Osteoblast (primary cell): ENCODE measurements at regions not wholly inside any gene's neighbourhood (a gene's known extent, or its start where the extent isn't known, plus 50 kb on each side); places are given as distances from the start of the nearest gene placed in this dataset.
"Not testable (repeated sequence)": the region's sequence is repeated elsewhere in the genome, so short reads cannot be mapped to it uniquely, and the experiment has no call there.

Experiments
- DNase-seq: peaks from one replicate; pipeline ENCODE4 v3.0.0; 2011; ENCODE audit warnings: low spot score, mixed read lengths; ENCODE audit not compliant: insufficient read length; ENCODE audit errors: missing footprints
- H2AFZ ChIP-seq: 2 replicates; pipeline ENCODE4 v1.6.0; 2011; ENCODE audit warnings: mild to moderate bottlenecking, low read length
- H3K27ac ChIP-seq: 2 replicates; pipeline ENCODE4 v1.5.1; 2011; ENCODE audit warnings: mild to moderate bottlenecking, low read depth, low read length, moderate library complexity
- H3K27me3 ChIP-seq: 2 replicates; pipeline ENCODE4 v1.6.0; 2012; ENCODE audit warnings: mild to moderate bottlenecking, control low read depth, inconsistent platforms, low read length, moderate library complexity; ENCODE audit not compliant: insufficient read depth
- H3K36me3 ChIP-seq: 2 replicates; pipeline ENCODE4 v1.5.1; 2011; ENCODE audit warnings: mild to moderate bottlenecking, low read length, control low read depth, moderate library complexity; ENCODE audit not compliant: insufficient read depth
- H3K4me1 ChIP-seq: 2 replicates; pipeline ENCODE4 v1.5.1; 2011; ENCODE audit warnings: mild to moderate bottlenecking, low read length, control low read depth, moderate library complexity; ENCODE audit not compliant: insufficient read depth
- H3K4me2 ChIP-seq: 2 replicates; pipeline ENCODE4 v1.6.0; 2011; ENCODE audit warnings: mild to moderate bottlenecking, low read length; ENCODE audit not compliant: insufficient read depth
- H3K4me3 ChIP-seq: fragments of 200-600 bp; sonication (generic); 3 replicates; pipeline ENCODE4 v1.5.1; 2012; ENCODE audit warnings: mild to moderate bottlenecking, low read length, inconsistent platforms; ENCODE audit not compliant: insufficient read depth
- H3K79me2 ChIP-seq: 2 replicates; pipeline ENCODE4 v1.6.0; 2012; ENCODE audit warnings: mild to moderate bottlenecking, low read length, control low read depth, inconsistent platforms; ENCODE audit not compliant: insufficient read depth
- H3K9me3 ChIP-seq: 2 replicates; pipeline ENCODE4 v1.5.1; 2011; ENCODE audit warnings: low read depth, low read length, control low read depth
- H4K20me1 ChIP-seq: 2 replicates; pipeline ENCODE4 v1.6.0; 2012; ENCODE audit warnings: mild to moderate bottlenecking, low read length, control low read depth; ENCODE audit not compliant: insufficient read depth
- TF ChIP-seq, protein P1 (sequence below): IDR thresholded peaks from 2 replicates; pipeline ENCODE4 v1.5.1; 2011; ENCODE audit warnings: mild to moderate bottlenecking, low read depth, low read length, moderate library complexity; ENCODE audit errors: extremely low read depth

DNA sequence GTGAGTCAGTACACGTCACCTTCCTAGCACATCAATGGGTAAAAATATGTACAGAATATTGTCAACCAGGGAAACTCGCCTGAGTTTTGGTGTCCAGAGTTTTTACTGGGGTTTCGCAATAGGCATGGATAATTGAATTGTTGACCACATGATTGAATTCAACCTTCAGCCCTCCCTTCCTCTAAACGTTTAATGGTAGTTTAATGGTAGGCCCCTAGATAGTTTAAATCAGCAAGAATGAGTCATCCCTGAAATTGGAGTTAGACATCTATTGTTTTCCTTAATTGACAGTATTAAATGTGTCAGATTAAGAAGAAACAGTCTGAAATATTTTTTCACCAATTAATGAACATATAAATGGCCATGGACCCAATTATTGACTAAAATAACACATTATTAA, 57.8 kb upstream of the CACNA2D1 start:
- Histone ChIP-seq H3K36me3 (no peaks in the 10 kb centered on the region), H3K4me1 (peaks cover 3% of the 10 kb centered on the region), H3K4me2 (no peak overlapping the region), H3K9me3 (no peaks in the 10 kb centered on the region), H4K20me1 (no peaks in the 10 kb centered on the region), H3K4me3 (no peak overlapping the region), H3K27ac (no peak overlapping the region), H2AFZ (no peak overlapping the region), H3K79me2 (no peaks in the 10 kb centered on the region), H3K27me3 (no peaks in the 10 kb centered on the region)
- TF ChIP-seq, protein P1, sequence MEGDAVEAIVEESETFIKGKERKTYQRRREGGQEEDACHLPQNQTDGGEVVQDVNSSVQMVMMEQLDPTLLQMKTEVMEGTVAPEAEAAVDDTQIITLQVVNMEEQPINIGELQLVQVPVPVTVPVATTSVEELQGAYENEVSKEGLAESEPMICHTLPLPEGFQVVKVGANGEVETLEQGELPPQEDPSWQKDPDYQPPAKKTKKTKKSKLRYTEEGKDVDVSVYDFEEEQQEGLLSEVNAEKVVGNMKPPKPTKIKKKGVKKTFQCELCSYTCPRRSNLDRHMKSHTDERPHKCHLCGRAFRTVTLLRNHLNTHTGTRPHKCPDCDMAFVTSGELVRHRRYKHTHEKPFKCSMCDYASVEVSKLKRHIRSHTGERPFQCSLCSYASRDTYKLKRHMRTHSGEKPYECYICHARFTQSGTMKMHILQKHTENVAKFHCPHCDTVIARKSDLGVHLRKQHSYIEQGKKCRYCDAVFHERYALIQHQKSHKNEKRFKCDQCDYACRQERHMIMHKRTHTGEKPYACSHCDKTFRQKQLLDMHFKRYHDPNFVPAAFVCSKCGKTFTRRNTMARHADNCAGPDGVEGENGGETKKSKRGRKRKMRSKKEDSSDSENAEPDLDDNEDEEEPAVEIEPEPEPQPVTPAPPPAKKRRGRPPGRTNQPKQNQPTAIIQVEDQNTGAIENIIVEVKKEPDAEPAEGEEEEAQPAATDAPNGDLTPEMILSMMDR, result no peak
- DNase-seq, result no peak

DNA sequence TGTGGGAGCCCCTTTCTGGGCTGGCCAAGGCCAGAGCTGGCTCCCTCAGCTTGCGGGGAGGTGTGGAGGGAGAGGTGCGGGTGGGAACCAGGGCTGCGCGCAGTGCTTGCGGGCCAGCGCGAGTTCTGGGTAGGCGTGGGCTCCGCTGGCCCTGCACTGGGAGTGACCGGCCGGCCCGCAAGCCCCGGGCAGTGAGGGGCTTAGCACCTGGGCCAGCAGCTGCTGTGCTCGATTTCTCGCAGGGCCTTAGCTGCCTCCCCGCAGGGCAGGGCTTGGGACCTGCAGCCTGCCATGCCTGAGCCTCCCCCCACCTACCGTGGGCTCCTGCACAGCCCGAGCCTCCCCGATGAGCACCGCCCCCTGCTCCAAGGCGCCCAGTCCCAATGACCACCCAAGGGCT, 56.0 kb upstream of the CACNA2D1 start:
- H3K79me2 ChIP-seq, H4K20me1 ChIP-seq: not testable (repeated sequence)

DNA sequence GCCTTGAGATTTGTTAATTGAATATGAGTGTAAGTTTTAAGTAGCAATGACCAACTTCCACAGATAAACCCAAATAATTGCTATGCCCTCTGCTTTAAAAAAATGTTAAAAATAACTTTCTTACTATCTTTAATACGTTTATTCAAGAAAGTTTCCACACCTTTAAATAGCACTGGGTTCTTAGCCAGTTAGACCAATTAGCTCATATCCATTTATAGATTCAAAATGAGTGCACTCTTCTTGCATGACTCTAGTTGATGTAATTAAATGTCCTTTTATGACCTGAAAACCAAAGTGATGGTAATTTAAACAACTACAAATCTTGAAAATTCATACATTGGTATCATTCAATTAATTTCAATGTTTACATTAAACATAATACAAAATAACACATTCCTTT, 50.8 kb upstream of the CACNA2D1 start:
- H3K4me1 ChIP-seq, result no peaks in the 10 kb centered on the region
- TF ChIP-seq, protein P1, result no peak
- H2AFZ ChIP-seq, result no peak overlapping the region
- H4K20me1 ChIP-seq, result no peaks in the 10 kb centered on the region
- H3K4me2 ChIP-seq, result no peak overlapping the region
- no peaks in the 10 kb centered on the region for H3K27me3 ChIP-seq
- no peak overlapping the region for H3K4me3 ChIP-seq
- H3K36me3 ChIP-seq, result no peaks in the 10 kb centered on the region
- H3K79me2 ChIP-seq, result no peaks in the 10 kb centered on the region
- H3K27ac ChIP-seq, result no peak overlapping the region
- no peaks in the 10 kb centered on the region for H3K9me3 ChIP-seq
- no peak for DNase-seq

More for the DNA sequence above, 56.0 kb upstream of the CACNA2D1 start:
- H3K27ac ChIP-seq, H3K27me3 ChIP-seq, H3K36me3 ChIP-seq, H3K4me2 ChIP-seq, H3K9me3 ChIP-seq, H3K4me3 ChIP-seq, DNase-seq, H2AFZ ChIP-seq, H3K4me1 ChIP-seq: not testable (repeated sequence)
